GM12878 (cell line): ENCODE measurements at regions not wholly inside any gene's neighbourhood (a gene's known extent, or its start where the extent isn't known, plus 50 kb on each side); places are given as distances from the start of the nearest gene placed in this dataset.

ENCODE experiments used
- ATAC-seq: fragments of 200-7000 bp; cut with Tn5 transposase; 3 replicates; pipeline ENCODE4 v1.9.1; 2020; ENCODE audit warnings: mild to moderate bottlenecking, moderate library complexity
- BruUV-seq: library from RNA; stranded (reverse); fragments of 400-500 nt; replicated peaks from 2 replicates; lab custom pipeline; 2021; lab: Mats Ljungman, UMichigan
- CTCF ChIA-PET: fragments of 300-600 bp; sonication (Branson Sonifier 250); formaldehyde crosslinking; extraction: SDS; loops from one replicate; lab custom pipeline; 2021; ENCODE audit warnings: inconsistent platforms; lab: Yijun Ruan, JAX
- POLR2A ChIA-PET: fragments of 350-600 bp; formaldehyde crosslinking; extraction: SDS; loops from one replicate; lab custom pipeline; 2021; ENCODE audit warnings: inconsistent platforms; lab: Charles Lee
- RAD21 ChIA-PET: fragments of 300-600 bp; sonication (Branson Sonifier 250); formaldehyde crosslinking; loops from one replicate; lab custom pipeline; 2023; ENCODE audit warnings: antibody characterized with exemption; ENCODE audit not compliant: unreplicated experiment; lab: Charles Lee
- SMC1A ChIA-PET: fragments of 300-600 bp; sonication (Branson Sonifier 250); formaldehyde crosslinking; loops from one replicate; lab custom pipeline; 2023; ENCODE audit not compliant: unreplicated experiment, uncharacterized antibody; lab: Charles Lee
- DNase-seq: peaks from one replicate; pipeline ENCODE4 v3.0.0-alpha.2; 2011; ENCODE audit warnings: low read depth, low spot score
- FAIRE-seq: peaks from 3 replicates; lab custom pipeline; 2011; peaks lifted over from hg19 to GRCh38; lab: Jason Lieb, UNC
- H2AFZ ChIP-seq: 2 replicates; pipeline ENCODE4 v1.6.0; 2011; ENCODE audit warnings: low read depth, low read length, control low read depth; ENCODE audit not compliant: control insufficient read depth
- H3K27ac ChIP-seq: 2 replicates; pipeline ENCODE4 v1.5.1; 2011; ENCODE audit warnings: control low read depth; ENCODE audit not compliant: control insufficient read depth, insufficient read depth
- H3K27me3 ChIP-seq, 2 experiments: replicated peaks in 1 of 2; 2 replicates each; pipeline versions ENCODE4 v1.6.0 to v1.6.1; 2011; ENCODE audit warnings: low read length in 1 of 2; ENCODE audit not compliant: control insufficient read depth in 2 of 2, insufficient read depth in 2 of 2
- H3K36me3 ChIP-seq, 2 experiments: 2 replicates each; pipeline ENCODE4 v1.5.1; 2011; ENCODE audit warnings: low read length in 1 of 2; ENCODE audit not compliant: control insufficient read depth in 2 of 2, insufficient read depth in 2 of 2
- H3K4me1 ChIP-seq: 2 replicates; pipeline ENCODE4 v1.6.1; 2011; ENCODE audit warnings: mild to moderate bottlenecking, low read length, moderate library complexity, mixed read lengths; ENCODE audit not compliant: control insufficient read depth, insufficient read depth
- H3K4me2 ChIP-seq: 2 replicates; pipeline ENCODE4 v1.6.0; 2011; ENCODE audit warnings: control low read depth; ENCODE audit not compliant: control insufficient read depth, insufficient read depth
- H3K4me3 ChIP-seq: fragments of 200-600 bp; sonication (generic); 2 replicates; pipeline ENCODE4 v1.5.1; 2016
- H3K79me2 ChIP-seq: 2 replicates; pipeline ENCODE4 v1.6.0; 2011; ENCODE audit warnings: low read length; ENCODE audit not compliant: control insufficient read depth, insufficient read depth
- H3K9ac ChIP-seq: 2 replicates; pipeline ENCODE4 v1.8.0; 2011; ENCODE audit warnings: low read length, control low read depth, mixed read lengths; ENCODE audit not compliant: control insufficient read depth, insufficient read depth
- H3K9me3 ChIP-seq: replicated peaks from 3 replicates; pipeline ENCODE4 v1.5.1; 2011; ENCODE audit warnings: mild to moderate bottlenecking, low read length; ENCODE audit not compliant: control insufficient read depth, insufficient read depth
- H4K20me1 ChIP-seq: 2 replicates; pipeline ENCODE4 v1.6.0; 2011; ENCODE audit not compliant: control insufficient read depth, insufficient read depth
- BMI1 ChIP-seq: fragments of 450-650 bp; IDR thresholded peaks from 2 replicates; pipeline ENCODE4 v1.6.1; 2016; ENCODE audit warnings: mild to moderate bottlenecking, moderate library complexity, borderline replicate concordance
- JUNB ChIP-seq: IDR thresholded peaks from 2 replicates; pipeline ENCODE4 v1.6.1; 2016; ENCODE audit warnings: antibody characterized with exemption, mild to moderate bottlenecking
- KAT2A ChIP-seq: conservative IDR thresholded peaks from 2 replicates; pipeline ENCODE4 v1.6.1; 2011; ENCODE audit warnings: low read depth, low read length; ENCODE audit not compliant: control insufficient read depth
- KDM1A ChIP-seq: fragments of 200-600 bp; sonication (generic); IDR thresholded peaks from 2 replicates; pipeline ENCODE4 v1.6.1; 2016; ENCODE audit warnings: borderline replicate concordance
- MEF2A ChIP-seq: IDR thresholded peaks from 2 replicates; pipeline ENCODE4 v1.6.1; 2011; ENCODE audit warnings: low read depth, mild to moderate bottlenecking, low read length, moderate library complexity; ENCODE audit not compliant: insufficient read depth
- PAX5 ChIP-seq: IDR thresholded peaks from 2 replicates; pipeline ENCODE4 v1.6.1; 2011; ENCODE audit warnings: low read depth, low read length, borderline replicate concordance
- POU2F2 ChIP-seq: IDR thresholded peaks from 3 replicates; pipeline ENCODE4 v1.6.1; 2011; ENCODE audit warnings: low read depth, mild to moderate bottlenecking, low read length, borderline replicate concordance
- SIX5 ChIP-seq: IDR thresholded peaks from 2 replicates; pipeline ENCODE4 v1.6.1; 2011; ENCODE audit warnings: mild to moderate bottlenecking, low read depth, low read length, moderate library complexity; ENCODE audit not compliant: severe bottlenecking
- TCF12 ChIP-seq: IDR thresholded peaks from 2 replicates; pipeline ENCODE4 v1.6.1; 2011; ENCODE audit warnings: low read depth, mild to moderate bottlenecking, low read length
- ZBED1 ChIP-seq: IDR thresholded peaks from 2 replicates; pipeline ENCODE4 v1.6.1; 2016; ENCODE audit warnings: borderline replicate concordance
- WGBS: methylation state at CpG from one replicate; pipeline ENCODE4 v1.1.6; 2016; ENCODE audit warnings: low lambda C conversion rate; ENCODE audit not compliant: insufficient replicate concordance, insufficient coverage; ENCODE audit errors: missing lambda C conversion rate; 5-methylcytosine and 5-hydroxymethylcytosine counted together
- in situ Hi-C: fragments of 300-500 bp; cut with MboI; formaldehyde crosslinking; loops from 9 replicates; pipeline ENCODE4 v1.14.3; 2018; ENCODE audit warnings: mixed read lengths
- intact Hi-C: fragments of 100-400 bp; cut with micrococcal nuclease; formaldehyde crosslinking; loops from one replicate; pipeline ENCODE4 v1.14.2; 2022; ENCODE audit not compliant: unreplicated experiment

DNA sequence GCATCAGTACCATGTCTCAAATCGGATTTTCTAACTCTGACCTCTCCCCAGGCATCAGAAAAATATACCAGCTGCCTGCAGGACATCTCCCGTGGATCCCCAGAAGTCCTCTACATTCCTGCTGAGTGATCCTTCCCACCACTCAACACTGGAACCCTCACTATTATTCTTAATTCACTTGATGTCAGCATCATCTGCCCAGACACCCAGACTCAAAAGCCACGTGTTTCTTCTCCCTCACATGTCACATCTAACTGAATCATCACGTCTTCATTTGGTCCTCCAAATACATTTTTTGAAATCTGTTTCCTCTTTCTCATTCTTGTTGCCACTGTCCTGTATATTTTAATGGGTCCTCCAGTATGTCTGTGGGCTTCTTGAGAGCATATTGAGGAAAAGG is 218.6 kb downstream of the HRH4 start:
- no TSS peak for BruUV-seq
- ATAC-seq: no peak
- Histone ChIP-seq H3K9me3 (no peaks in the 10 kb centered on the region), H3K27me3 (peaks cover 0 to 2% of the 10 kb centered on the region in 2 experiments; a peak in 1 of 4 replicates), H2AFZ (no peak overlapping the region), H3K36me3 (no peaks in the 10 kb centered on the region), H4K20me1 (no peaks in the 10 kb centered on the region), H3K4me1 (no peaks in the 10 kb centered on the region), H3K4me2 (no peak overlapping the region), H3K27ac (no peak overlapping the region), H3K9ac (no peak overlapping the region)
- ChIA-PET CTCF (no interaction called here), RAD21 (no interaction called here)
- WGBS: 3% methylated on average over 4 of the region's 4 CpGs
- intact Hi-C loops: no loop called here
- no peak for DNase-seq
- in situ Hi-C loops: no loop called here
- no peak for FAIRE-seq
- TF ChIP-seq KAT2A (no peak), ZBED1 (no peak), MEF2A (no peak), JUNB (no peak), PAX5 (no peak), BMI1 (no peak)
- TF ChIP-seq, all 136 proteins: peak for 0
- Histone ChIP-seq H3K79me2 (no peaks in the 10 kb centered on the region), H3K4me3 (no peak overlapping the region)
- SMC1A ChIA-PET: no interaction called here
- POLR2A ChIA-PET: no interaction called here

DNA sequence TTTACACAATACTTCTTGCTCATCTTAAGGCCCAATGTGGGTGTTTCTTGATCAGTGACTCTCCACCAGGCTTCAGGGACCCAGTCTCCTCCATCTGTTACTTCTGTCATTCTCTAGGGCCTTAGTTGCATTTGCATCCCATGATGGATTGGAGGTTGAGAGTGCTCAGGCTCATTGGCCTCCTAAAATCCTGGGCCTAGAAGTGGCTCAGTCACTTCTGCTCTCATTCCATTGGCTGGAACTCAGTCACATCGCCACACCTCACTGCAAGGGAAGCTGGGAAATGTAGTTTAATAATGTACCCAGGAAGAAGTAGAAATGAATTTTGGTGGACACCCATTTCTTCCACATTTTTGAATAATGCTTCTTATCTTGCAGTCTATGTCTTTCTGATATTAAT is 223.5 kb downstream of the HRH4 start:
- WGBS: 13% methylated on average over 1 of the region's 1 CpG
- intact Hi-C loops: no loop called here
- FAIRE-seq (no peak), DNase-seq (no peak)
- no peak overlapping the region for H3K9ac ChIP-seq
- in situ Hi-C loops: no loop called here
- H3K79me2 ChIP-seq: no peaks in the 10 kb centered on the region
- no peaks in the 10 kb centered on the region for H3K36me3 ChIP-seq
- H3K9me3 ChIP-seq: no peaks in the 10 kb centered on the region
- H3K4me1 ChIP-seq: no peaks in the 10 kb centered on the region
- no peak overlapping the region for H3K4me3 ChIP-seq
- H4K20me1 ChIP-seq: no peaks in the 10 kb centered on the region
- ChIA-PET RAD21 (no interaction called here), CTCF (no interaction called here), POLR2A (no interaction called here)
- H3K27me3 ChIP-seq: no peaks in the 10 kb centered on the region
- no peak for TF ChIP-seq TCF12
- TF ChIP-seq KDM1A: no peak
- TF ChIP-seq SIX5: peak; percentile 11
- TF ChIP-seq POU2F2: no peak
- TF ChIP-seq, all 136 proteins: peak for 1
- H3K4me2 ChIP-seq: no peak overlapping the region
- ATAC-seq: no peak
- no peak overlapping the region for H3K27ac ChIP-seq
- SMC1A ChIA-PET: no interaction called here
- H2AFZ ChIP-seq: no peak overlapping the region
- no TSS peak for BruUV-seq
